H9 (cell line): ENCODE measurements at regions not wholly inside any gene's neighbourhood (a gene's known extent, or its start where the extent isn't known, plus 50 kb on each side); places are given as distances from the start of the nearest gene placed in this dataset.

ENCODE experiments used
- DNase-seq: peaks from one replicate; pipeline ENCODE4 v3.0.0-alpha.2; 2017
- H2AFZ ChIP-seq: one replicate; pipeline ENCODE4 v1.6.1; 2013; ENCODE audit warnings: mild to moderate bottlenecking, low read length, control low read depth, moderate library complexity
- H2AK5ac ChIP-seq: 2 replicates; pipeline ENCODE4 v1.6.1; 2013; ENCODE audit warnings: low read length, control low read depth, mixed read lengths; ENCODE audit not compliant: insufficient read length
- H2BK120ac ChIP-seq: one replicate; pipeline ENCODE4 v1.6.1; 2013; ENCODE audit warnings: low read depth, mild to moderate bottlenecking, low read length, control low read depth, inconsistent platforms; ENCODE audit not compliant: poor library complexity, severe bottlenecking
- H2BK12ac ChIP-seq: 2 replicates; pipeline ENCODE4 v1.6.1; 2013; ENCODE audit warnings: low read length, control low read depth, mixed read lengths, low read depth; ENCODE audit not compliant: insufficient read length
- H2BK15ac ChIP-seq: 2 replicates; pipeline ENCODE4 v1.6.1; 2013; ENCODE audit warnings: low read depth, low read length, control low read depth
- H2BK20ac ChIP-seq: one replicate; pipeline ENCODE4 v1.6.1; 2013; ENCODE audit warnings: low read depth, mild to moderate bottlenecking, low read length, control low read depth, inconsistent platforms; ENCODE audit not compliant: poor library complexity, severe bottlenecking
- H2BK5ac ChIP-seq: 2 replicates; pipeline ENCODE4 v1.6.1; 2013; ENCODE audit warnings: low read length, control low read depth, mixed read lengths; ENCODE audit not compliant: insufficient read length
- H3K14ac ChIP-seq: 2 replicates; pipeline ENCODE4 v1.6.1; 2013; ENCODE audit warnings: low read length, control low read depth; ENCODE audit not compliant: insufficient read depth
- H3K18ac ChIP-seq: 2 replicates; pipeline ENCODE4 v1.6.1; 2013; ENCODE audit warnings: low read depth, mild to moderate bottlenecking, mixed read lengths, low read length, control low read depth; ENCODE audit not compliant: insufficient read length
- H3K23ac ChIP-seq: 2 replicates; pipeline ENCODE4 v1.6.1; 2013; ENCODE audit warnings: low read length, control low read depth, mixed read lengths, low read depth; ENCODE audit not compliant: insufficient read length
- H3K23me2 ChIP-seq: 2 replicates; pipeline ENCODE4 v1.6.1; 2013; ENCODE audit warnings: low read depth, mild to moderate bottlenecking, mixed read lengths, low read length, control low read depth; ENCODE audit not compliant: insufficient read length, poor library complexity, severe bottlenecking
- H3K27ac ChIP-seq: 2 replicates; pipeline ENCODE4 v1.5.1; 2013; ENCODE audit warnings: low read length, control low read depth, mixed read lengths, low read depth; ENCODE audit not compliant: insufficient read length
- H3K27me3 ChIP-seq: 2 replicates; pipeline ENCODE4 v1.6.1; 2013; ENCODE audit warnings: low read length, control low read depth, inconsistent platforms; ENCODE audit not compliant: insufficient read depth
- H3K4ac ChIP-seq: 2 replicates; pipeline ENCODE4 v1.6.1; 2013; ENCODE audit warnings: low read depth, mild to moderate bottlenecking, control low read depth, inconsistent platforms, low read length, moderate library complexity
- H3K4me1 ChIP-seq: 2 replicates; pipeline ENCODE4 v1.6.1; 2013; ENCODE audit warnings: low read length, control low read depth, inconsistent platforms; ENCODE audit not compliant: insufficient read depth
- H3K4me2 ChIP-seq: 2 replicates; pipeline ENCODE4 v1.6.1; 2013; ENCODE audit warnings: low read length, control low read depth, mixed read lengths; ENCODE audit not compliant: insufficient read length, insufficient read depth
- H3K56ac ChIP-seq: 2 replicates; pipeline ENCODE4 v1.6.1; 2013; ENCODE audit warnings: low read depth, mild to moderate bottlenecking, mixed read lengths, low read length, control low read depth; ENCODE audit not compliant: insufficient read length
- H3K79me1 ChIP-seq: 2 replicates; pipeline ENCODE4 v1.6.1; 2013; ENCODE audit warnings: low read depth, mild to moderate bottlenecking, moderate library complexity, low read length, control low read depth, inconsistent platforms; ENCODE audit not compliant: insufficient read depth, poor library complexity, severe bottlenecking
- H3K79me2 ChIP-seq: 2 replicates; pipeline ENCODE4 v1.6.1; 2013; ENCODE audit warnings: low read length, control low read depth, inconsistent platforms; ENCODE audit not compliant: insufficient read depth
- H3K9ac ChIP-seq: 2 replicates; pipeline ENCODE4 v1.6.1; 2013; ENCODE audit warnings: low read length, control low read depth, mixed read lengths; ENCODE audit not compliant: insufficient read length; ENCODE audit errors: extremely low read depth
- H3K9me3 ChIP-seq: one replicate; pipeline ENCODE4 v1.6.1; 2013; ENCODE audit warnings: low read depth, low read length, inconsistent platforms; ENCODE audit not compliant: control insufficient read depth
- H3T11ph ChIP-seq: one replicate; pipeline ENCODE4 v1.6.1; 2013; ENCODE audit warnings: mild to moderate bottlenecking, low read length, control low read depth, inconsistent platforms
- H4K20me1 ChIP-seq: one replicate; pipeline ENCODE4 v1.6.1; 2013; ENCODE audit not compliant: control insufficient read depth, insufficient read length, insufficient read depth
- H4K5ac ChIP-seq: 2 replicates; pipeline ENCODE4 v1.6.1; 2013; ENCODE audit warnings: low read depth, mild to moderate bottlenecking, mixed read lengths, low read length, control low read depth; ENCODE audit not compliant: insufficient read length
- H4K8ac ChIP-seq: replicated peaks from 2 replicates; pipeline ENCODE4 v1.6.1; 2013; ENCODE audit warnings: low read length, control low read depth, mixed read lengths, low read depth; ENCODE audit not compliant: insufficient read length
- H4K91ac ChIP-seq: 2 replicates; pipeline ENCODE4 v1.6.1; 2013; ENCODE audit warnings: low read depth, mild to moderate bottlenecking, moderate library complexity, mixed read lengths, low read length, control low read depth; ENCODE audit not compliant: insufficient read length
- H3K27ac Mint-ChIP-seq, 3 experiments: 2 replicates in 2 of 3; 3 replicates in 1 of 3; pipeline ENCODE4 v1.8.0; 2020 to 2021; ENCODE audit warnings: mixed read lengths in 3 of 3, mild to moderate bottlenecking in 1 of 3, moderate library complexity in 1 of 3
- H3K27me3 Mint-ChIP-seq: 2 replicates; pipeline ENCODE4 v1.8.0; 2021; ENCODE audit warnings: low read depth, mild to moderate bottlenecking, moderate library complexity, mixed read lengths
- H3K36me3 Mint-ChIP-seq, 3 experiments: 2 replicates in 2 of 3; 3 replicates in 1 of 3; pipeline ENCODE4 v1.8.0; 2020 to 2021; ENCODE audit warnings: low read depth in 3 of 3, mixed read lengths in 3 of 3; ENCODE audit not compliant: insufficient read depth in 1 of 3
- H3K4me1 Mint-ChIP-seq, 2 experiments: 2 replicates each; pipeline ENCODE4 v1.8.0; 2020; ENCODE audit warnings: mixed read lengths in 2 of 2
- H3K4me3 Mint-ChIP-seq, 2 experiments: 2 replicates in 1 of 2; 3 replicates in 1 of 2; pipeline ENCODE4 v1.8.0; 2020 to 2021; ENCODE audit warnings: mild to moderate bottlenecking in 2 of 2, mixed read lengths in 2 of 2, moderate library complexity in 1 of 2
- H3K9me3 Mint-ChIP-seq, 2 experiments: 2 replicates in 1 of 2; 3 replicates in 1 of 2; pipeline ENCODE4 v1.8.0; 2020; ENCODE audit warnings: mild to moderate bottlenecking in 2 of 2, mixed read lengths in 2 of 2, moderate library complexity in 1 of 2
- CTCF ChIP-seq: fragments of 200-600 bp; sonication (generic); conservative IDR thresholded peaks from 3 replicates; pipeline ENCODE4 v1.8.0; 2021; ENCODE audit warnings: antibody characterized with exemption, mild to moderate bottlenecking
- WGBS: extraction: QIAGEN DNeasy Blood & Tissue Kit; methylation state at CpG from one replicate; pipeline ENCODE4 v1.1.7; 2013; ENCODE audit warnings: missing lambda C conversion rate, low lambda C conversion rate, mixed read lengths; ENCODE audit not compliant: insufficient read length; ENCODE audit errors: extremely low coverage; 5-methylcytosine and 5-hydroxymethylcytosine counted together

GRCh38 chr12:76645934-76646333, 86.4 kb upstream of the OSBPL8 start:
- H3K9ac ChIP-seq = no peak overlapping the region
- TF ChIP-seq CTCF = no peak
- H3K4me2 ChIP-seq = no peak overlapping the region
- Mint-ChIP-seq H3K36me3 (no peaks in the 10 kb centered on the region), H3K4me3 (no peak overlapping the region; a peak in 1 of 5 replicates), H3K27me3 (no peaks in the 10 kb centered on the region), H3K9me3 (peaks cover 0 to 3% of the 10 kb centered on the region in 2 experiments; a peak in 2 of 5 replicates), H3K27ac (no peak overlapping the region), H3K4me1 (no peaks in the 10 kb centered on the region)
- no peaks in the 10 kb centered on the region for H3K79me1 ChIP-seq
- no peak overlapping the region for H3T11ph ChIP-seq
- H4K5ac ChIP-seq = no peak overlapping the region
- DNase-seq = no peak
- H3K79me2 ChIP-seq = no peaks in the 10 kb centered on the region
- H3K9me3 ChIP-seq = no peaks in the 10 kb centered on the region
- H3K56ac ChIP-seq = no peak overlapping the region
- no peak overlapping the region for H3K27ac ChIP-seq
- no peak overlapping the region for H3K23ac ChIP-seq
- no peaks in the 10 kb centered on the region for H3K23me2 ChIP-seq
- H2BK15ac ChIP-seq = no peak overlapping the region
- H4K20me1 ChIP-seq = no peaks in the 10 kb centered on the region
- H4K8ac ChIP-seq = no peak overlapping the region
- H2BK12ac ChIP-seq = no peak overlapping the region
- WGBS = no CpG with 5 or more reads among the region's 3 CpGs
- H2BK20ac ChIP-seq = no peak overlapping the region
- H3K4ac ChIP-seq = no peak overlapping the region
- no peaks in the 10 kb centered on the region for H3K4me1 ChIP-seq
- H3K27me3 ChIP-seq = no peaks in the 10 kb centered on the region
- no peak overlapping the region for H4K91ac ChIP-seq
- no peak overlapping the region for H2AK5ac ChIP-seq
- no peak overlapping the region for H3K18ac ChIP-seq
- no peak overlapping the region for H3K14ac ChIP-seq
- no peak overlapping the region for H2AFZ ChIP-seq
- H2BK5ac ChIP-seq = no peak overlapping the region
- H2BK120ac ChIP-seq = no peak overlapping the region
